Endothelial cell (in vitro differentiated cells): ENCODE measurements at regions not wholly inside any gene's neighbourhood (a gene's known extent, or its start where the extent isn't known, plus 50 kb on each side); places are given as distances from the start of the nearest gene placed in this dataset.

Experiments
- DNase-seq: peaks from one replicate; pipeline ENCODE4 v3.0.0; 2021; ENCODE audit warnings: low spot score
- H3K27ac Mint-ChIP-seq: one replicate; pipeline ENCODE4 v1.8.0; 2021; ENCODE audit warnings: mixed read lengths, inconsistent platforms; ENCODE audit not compliant: unreplicated experiment
- H3K27me3 Mint-ChIP-seq: one replicate; pipeline ENCODE4 v1.8.0; 2021; ENCODE audit warnings: mild to moderate bottlenecking, moderate library complexity, mixed read lengths, inconsistent platforms; ENCODE audit not compliant: unreplicated experiment
- H3K36me3 Mint-ChIP-seq: one replicate; pipeline ENCODE4 v1.8.0; 2021; ENCODE audit warnings: mild to moderate bottlenecking, low read depth, mixed read lengths, inconsistent platforms; ENCODE audit not compliant: unreplicated experiment
- H3K4me1 Mint-ChIP-seq: one replicate; pipeline ENCODE4 v1.8.0; 2021; ENCODE audit warnings: mild to moderate bottlenecking, mixed read lengths, inconsistent platforms; ENCODE audit not compliant: unreplicated experiment
- H3K4me3 Mint-ChIP-seq: one replicate; pipeline ENCODE4 v1.8.0; 2021; ENCODE audit warnings: mild to moderate bottlenecking, mixed read lengths, inconsistent platforms; ENCODE audit not compliant: unreplicated experiment
- H3K9me3 Mint-ChIP-seq: one replicate; pipeline ENCODE4 v1.8.0; 2021; ENCODE audit warnings: mixed read lengths, inconsistent platforms; ENCODE audit not compliant: unreplicated experiment
- TF ChIP-seq, protein P1 (sequence below): fragments of 200-600 bp; sonication (generic); IDR thresholded peaks from one replicate; pipeline ENCODE4 v1.5.0; 2021; ENCODE audit warnings: antibody characterized with exemption; ENCODE audit not compliant: unreplicated experiment

DNA sequence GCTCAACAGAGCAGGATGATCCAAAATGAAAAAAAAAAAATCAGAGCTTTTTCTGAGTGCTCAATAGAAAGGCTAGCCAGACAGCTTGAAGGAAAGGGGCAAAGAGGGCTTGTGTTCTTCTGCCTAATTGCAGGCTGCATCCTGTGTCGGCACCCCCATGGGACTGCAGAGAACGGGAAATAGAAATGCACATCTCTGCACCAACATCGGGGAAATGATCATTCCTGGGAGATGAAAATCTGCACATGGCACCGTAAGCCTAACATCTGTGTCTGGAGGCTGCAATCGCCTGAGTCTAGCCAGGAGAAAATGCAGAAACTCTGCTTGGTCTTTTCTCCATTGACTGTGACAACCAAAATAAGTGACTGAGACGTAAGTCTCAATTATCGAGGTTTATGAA, 243.9 kb downstream of the ICE1 start:
- H3K27me3 Mint-ChIP-seq = peaks cover 4% of the 10 kb centered on the region
- no peaks in the 10 kb centered on the region for H3K9me3 Mint-ChIP-seq
- no peak for DNase-seq
- H3K4me3 Mint-ChIP-seq = no peak overlapping the region
- H3K36me3 Mint-ChIP-seq = no peaks in the 10 kb centered on the region
- TF ChIP-seq, protein P1, sequence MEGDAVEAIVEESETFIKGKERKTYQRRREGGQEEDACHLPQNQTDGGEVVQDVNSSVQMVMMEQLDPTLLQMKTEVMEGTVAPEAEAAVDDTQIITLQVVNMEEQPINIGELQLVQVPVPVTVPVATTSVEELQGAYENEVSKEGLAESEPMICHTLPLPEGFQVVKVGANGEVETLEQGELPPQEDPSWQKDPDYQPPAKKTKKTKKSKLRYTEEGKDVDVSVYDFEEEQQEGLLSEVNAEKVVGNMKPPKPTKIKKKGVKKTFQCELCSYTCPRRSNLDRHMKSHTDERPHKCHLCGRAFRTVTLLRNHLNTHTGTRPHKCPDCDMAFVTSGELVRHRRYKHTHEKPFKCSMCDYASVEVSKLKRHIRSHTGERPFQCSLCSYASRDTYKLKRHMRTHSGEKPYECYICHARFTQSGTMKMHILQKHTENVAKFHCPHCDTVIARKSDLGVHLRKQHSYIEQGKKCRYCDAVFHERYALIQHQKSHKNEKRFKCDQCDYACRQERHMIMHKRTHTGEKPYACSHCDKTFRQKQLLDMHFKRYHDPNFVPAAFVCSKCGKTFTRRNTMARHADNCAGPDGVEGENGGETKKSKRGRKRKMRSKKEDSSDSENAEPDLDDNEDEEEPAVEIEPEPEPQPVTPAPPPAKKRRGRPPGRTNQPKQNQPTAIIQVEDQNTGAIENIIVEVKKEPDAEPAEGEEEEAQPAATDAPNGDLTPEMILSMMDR = no peak
- no peak overlapping the region for H3K27ac Mint-ChIP-seq
- H3K4me1 Mint-ChIP-seq = no peaks in the 10 kb centered on the region

DNA sequence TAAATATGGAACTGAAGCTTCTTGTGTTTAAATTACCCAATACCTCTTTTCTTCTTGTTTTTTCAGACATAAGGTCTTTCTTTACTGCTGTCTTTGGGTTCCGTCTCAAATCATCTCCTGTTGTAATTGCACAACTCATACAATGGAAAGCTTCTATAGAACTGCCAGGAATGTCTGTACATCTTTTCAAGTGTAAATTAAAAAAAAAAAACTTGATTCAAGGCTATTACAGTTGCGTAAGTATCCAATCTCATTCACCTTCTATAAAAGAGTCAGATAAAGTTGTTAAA, 243.5 kb downstream of the ICE1 start:
- Mint-ChIP-seq H3K9me3 (no peaks in the 10 kb centered on the region), H3K27me3 (peaks cover 4% of the 10 kb centered on the region), H3K4me1 (no peaks in the 10 kb centered on the region), H3K27ac (no peak overlapping the region), H3K4me3 (no peak overlapping the region), H3K36me3 (no peaks in the 10 kb centered on the region)
- DNase-seq = no peak
- TF ChIP-seq, protein P1 = no peak

GRCh38 chr5:5665225-5666075, 243.0 kb downstream of the ICE1 start:
- Mint-ChIP-seq H3K4me3 (no peak overlapping the region), H3K9me3 (no peaks in the 10 kb centered on the region), H3K27ac (no peak overlapping the region), H3K36me3 (no peaks in the 10 kb centered on the region), H3K4me1 (no peaks in the 10 kb centered on the region), H3K27me3 (peaks cover 4% of the 10 kb centered on the region)
- TF ChIP-seq, protein P1 = no peak
- DNase-seq = no peak

- no peaks in the 10 kb centered on the region for H3K9me3 Mint-ChIP-seq
- no peak for DNase-seq
- H3K27me3 Mint-ChIP-seq = peaks cover 2% of the 10 kb centered on the region
Measured at GRCh38 chr5:5658889-5659465, 236.5 kb downstream of the ICE1 start.

GRCh38 chr5:5658226-5658625, 235.7 kb downstream of the ICE1 start:
- Mint-ChIP-seq H3K36me3 (no peaks in the 10 kb centered on the region), H3K4me3 (no peak overlapping the region), H3K27me3 (peaks cover 2% of the 10 kb centered on the region), H3K27ac (no peak overlapping the region), H3K4me1 (no peaks in the 10 kb centered on the region), H3K9me3 (no peaks in the 10 kb centered on the region)
- DNase-seq = no peak
- TF ChIP-seq, protein P1 = no peak

More at GRCh38 chr5:5658889-5659465, 236.5 kb downstream of the ICE1 start:
- H3K4me1 Mint-ChIP-seq = no peaks in the 10 kb centered on the region
- H3K36me3 Mint-ChIP-seq = no peaks in the 10 kb centered on the region
- no peak overlapping the region for H3K4me3 Mint-ChIP-seq
- TF ChIP-seq, protein P1 = no peak
- no peak overlapping the region for H3K27ac Mint-ChIP-seq
